ENCODE measurements at regions not wholly inside any gene's neighbourhood (a gene's known extent, or its start where the extent isn't known, plus 50 kb on each side); places are given as distances from the start of the nearest gene placed in this dataset.

- Histone ChIP-seq H3K36me3 (ENCODE audit: insufficient read depth in 1 of 2, low read depth in 1 of 2) (no peaks in the 10 kb centered on the region), H3K4me3 (no peak overlapping the region), H3K4me1 (no peaks in the 10 kb centered on the region), H3K9me3 (no peaks in the 10 kb centered on the region), H3K27me3 (ENCODE audit: insufficient read depth in 3 of 3, low read length in 2 of 3) (peaks cover 0 to 9% (median 4%) of the 10 kb centered on the region in 3 donors), H3K27ac (no peak overlapping the region)
- WGBS, 3 donors = 73 to 80% (median 78%) methylated on average over 1 of the region's 1 CpG
- intact Hi-C loops (cut with DNase I) = no loop called here
- ATAC-seq (no peak), DNase-seq (no peak)
- TF ChIP-seq, protein P1, sequence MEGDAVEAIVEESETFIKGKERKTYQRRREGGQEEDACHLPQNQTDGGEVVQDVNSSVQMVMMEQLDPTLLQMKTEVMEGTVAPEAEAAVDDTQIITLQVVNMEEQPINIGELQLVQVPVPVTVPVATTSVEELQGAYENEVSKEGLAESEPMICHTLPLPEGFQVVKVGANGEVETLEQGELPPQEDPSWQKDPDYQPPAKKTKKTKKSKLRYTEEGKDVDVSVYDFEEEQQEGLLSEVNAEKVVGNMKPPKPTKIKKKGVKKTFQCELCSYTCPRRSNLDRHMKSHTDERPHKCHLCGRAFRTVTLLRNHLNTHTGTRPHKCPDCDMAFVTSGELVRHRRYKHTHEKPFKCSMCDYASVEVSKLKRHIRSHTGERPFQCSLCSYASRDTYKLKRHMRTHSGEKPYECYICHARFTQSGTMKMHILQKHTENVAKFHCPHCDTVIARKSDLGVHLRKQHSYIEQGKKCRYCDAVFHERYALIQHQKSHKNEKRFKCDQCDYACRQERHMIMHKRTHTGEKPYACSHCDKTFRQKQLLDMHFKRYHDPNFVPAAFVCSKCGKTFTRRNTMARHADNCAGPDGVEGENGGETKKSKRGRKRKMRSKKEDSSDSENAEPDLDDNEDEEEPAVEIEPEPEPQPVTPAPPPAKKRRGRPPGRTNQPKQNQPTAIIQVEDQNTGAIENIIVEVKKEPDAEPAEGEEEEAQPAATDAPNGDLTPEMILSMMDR (IDR thresholded peaks at IDR 0.05) = no peak
These were observed 343.4 kb upstream of the IRX1 start for GRCh38 chr5:3252235-3252634.

GRCh38 chr5:3251784-3252183 lies 343.8 kb upstream of the IRX1 start:
- 30 to 43% (median 32%) methylated on average over 5 of the region's 5 CpGs for WGBS, 3 donors
- no peak overlapping the region for H3K4me3 ChIP-seq
- H3K9me3 ChIP-seq = no peaks in the 10 kb centered on the region
- H3K36me3 ChIP-seq (ENCODE audit: insufficient read depth in 1 of 2, low read depth in 1 of 2) = no peaks in the 10 kb centered on the region
- ATAC-seq (no peak), DNase-seq (no peak)
- H3K27me3 ChIP-seq (ENCODE audit: insufficient read depth in 3 of 3, low read length in 2 of 3) = peaks cover 0 to 9% (median 4%) of the 10 kb centered on the region in 3 donors
- intact Hi-C loops (cut with DNase I) = no loop called here
- H3K4me1 ChIP-seq = no peaks in the 10 kb centered on the region
- TF ChIP-seq, protein P1 (IDR thresholded peaks at IDR 0.05) = no peak
- no peak overlapping the region for H3K27ac ChIP-seq

- H3K9me3 ChIP-seq = peaks cover 7% of the 10 kb centered on the region
- no peak for DNase-seq
- 78 to 84% (median 79%) methylated on average over 2 of the region's 2 CpGs for WGBS, 3 donors
- intact Hi-C loops (cut with DNase I) = no loop called here
- TF ChIP-seq, protein P1 (IDR thresholded peaks at IDR 0.05) = no peak
- ATAC-seq = no peak
- H3K36me3 ChIP-seq (ENCODE audit: insufficient read depth in 1 of 2, low read depth in 1 of 2) = no peaks in the 10 kb centered on the region
- no peak overlapping the region for H3K4me3 ChIP-seq
- peaks cover 0 to 9% (median 4%) of the 10 kb centered on the region in 3 donors for H3K27me3 ChIP-seq (ENCODE audit: insufficient read depth in 3 of 3, low read length in 2 of 3)
- H3K4me1 ChIP-seq = no peaks in the 10 kb centered on the region
- no peak overlapping the region for H3K27ac ChIP-seq
These were observed 346.2 kb upstream of the IRX1 start for GRCh38 chr5:3249401-3249800.

- TF ChIP-seq, protein P1 (IDR thresholded peaks at IDR 0.05) = no peak
- Histone ChIP-seq H3K4me3 (no peak overlapping the region), H3K27ac (no peak overlapping the region), H3K27me3 (ENCODE audit: insufficient read depth in 3 of 3, low read length in 2 of 3) (no peaks in the 10 kb centered on the region), H3K36me3 (ENCODE audit: insufficient read depth in 1 of 2, low read depth in 1 of 2) (no peaks in the 10 kb centered on the region), H3K9me3 (no peaks in the 10 kb centered on the region), H3K4me1 (no peaks in the 10 kb centered on the region)
- ATAC-seq (no peak), DNase-seq (no peak)
- intact Hi-C loops (cut with DNase I) = no loop called here
- WGBS, 3 donors = 93 to 95% (median 94%) methylated on average over 11 of the region's 11 CpGs
These were observed 358.3 kb upstream of the IRX1 start for GRCh38 chr5:3237276-3237868.

DNA sequence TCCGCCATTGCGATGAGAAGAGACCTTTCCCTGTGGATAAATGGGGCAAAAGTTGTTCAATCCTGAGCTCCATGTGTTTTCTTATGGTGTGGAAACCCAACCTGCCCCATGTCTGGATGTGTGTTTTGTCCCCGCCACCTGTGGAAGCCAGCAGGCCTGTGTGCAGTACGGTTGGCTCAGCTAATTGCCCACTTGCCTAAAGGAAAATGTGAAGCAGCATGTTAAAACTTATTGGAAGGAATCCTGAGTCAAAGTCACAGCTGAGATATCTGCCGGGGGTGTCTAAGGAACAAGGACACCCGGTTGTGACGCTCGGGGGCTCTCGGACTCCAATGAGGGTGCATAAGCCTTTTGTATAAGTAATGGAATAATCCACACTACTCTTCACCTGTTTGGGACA lies 361.1 kb upstream of the IRX1 start:
- H3K27me3 ChIP-seq (ENCODE audit: insufficient read depth in 3 of 3, low read length in 2 of 3) = no peaks in the 10 kb centered on the region
- ATAC-seq = no peak
- 91 to 94% (median 94%) methylated on average over 9 of the region's 9 CpGs for WGBS, 3 donors
- no peak overlapping the region for H3K4me3 ChIP-seq
- TF ChIP-seq, protein P1 (IDR thresholded peaks at IDR 0.05) = no peak
- H3K9me3 ChIP-seq = no peaks in the 10 kb centered on the region
- H3K4me1 ChIP-seq = no peaks in the 10 kb centered on the region
- no peak overlapping the region for H3K27ac ChIP-seq
- no peak for DNase-seq
- H3K36me3 ChIP-seq (ENCODE audit: insufficient read depth in 1 of 2, low read depth in 1 of 2) = no peaks in the 10 kb centered on the region
- intact Hi-C loops (cut with DNase I) = no loop called here

Data from psoas muscle (tissue), 7 donors.